K562 (cell line): ENCODE measurements at regions not wholly inside any gene's neighbourhood (a gene's known extent, or its start where the extent isn't known, plus 50 kb on each side); places are given as distances from the start of the nearest gene placed in this dataset.

Experiments
- ATAC-seq: fragments of 200-7000 bp; cut with Tn5 transposase; 3 replicates; pipeline ENCODE4 v1.9.1; 2020; ENCODE audit warnings: moderate library complexity
- BruUV-seq: library from RNA; stranded (reverse); fragments of 400-500 nt; replicated peaks from 2 replicates; lab custom pipeline; 2021; lab: Mats Ljungman, UMichigan
- CTCF ChIA-PET: fragments of 300-600 bp; formaldehyde crosslinking; extraction: SDS; loops from one replicate; lab custom pipeline; 2021; ENCODE audit warnings: low intra/inter-chr PET ratio; lab: Yijun Ruan, JAX
- POLR2A ChIA-PET: fragments of 300-600, 350-650 bp; sonication (Branson Sonifier 250); formaldehyde crosslinking; extraction: SDS; loops from one replicate; lab custom pipeline; 2021; ENCODE audit warnings: antibody characterized with exemption, inconsistent platforms; lab: Yijun Ruan, JAX
- DNase-seq, 4 experiments: peaks; one replicate each; pipeline versions ENCODE4 v3.0.0 to v3.0.0-alpha.2; 2011 to 2018; ENCODE audit warnings: low spot score in 3 of 4, mixed read lengths in 3 of 4; ENCODE audit errors: extremely low read depth in 1 of 4
- FAIRE-seq: peaks from 2 replicates; lab custom pipeline; 2011; peaks lifted over from hg19 to GRCh38; lab: Jason Lieb, UNC
- H2AFZ ChIP-seq: 2 replicates; pipeline ENCODE4 v1.6.0; 2011; ENCODE audit warnings: low read depth, low read length, control low read depth, inconsistent platforms
- H3K27ac ChIP-seq: fragments of 200-600 bp; 3 replicates; pipeline ENCODE4 v1.8.0; 2011; ENCODE audit warnings: low read depth, mild to moderate bottlenecking, control low read depth, inconsistent platforms, low read length, moderate library complexity, mixed read lengths; ENCODE audit errors: extremely low read depth
- H3K27me3 ChIP-seq, 2 experiments: fragments of 300-600 bp in 1 of 2; 2 replicates in 1 of 2; 3 replicates in 1 of 2; pipeline versions ENCODE4 v1.6.0 to v1.8.0; 2011; ENCODE audit warnings: inconsistent platforms in 2 of 2, low read length in 2 of 2, mild to moderate bottlenecking in 1 of 2, mixed read lengths in 1 of 2, moderate library complexity in 1 of 2; ENCODE audit not compliant: control insufficient read depth in 2 of 2, insufficient read depth in 2 of 2
- H3K36me3 ChIP-seq: fragments of 300-600 bp; 3 replicates; pipeline ENCODE4 v1.8.0; 2011; ENCODE audit warnings: mild to moderate bottlenecking, low read length, inconsistent platforms; ENCODE audit not compliant: control insufficient read depth, insufficient read depth
- H3K4me1 ChIP-seq, 2 experiments: fragments of 200-600 bp in 1 of 2; replicated peaks in 1 of 2; 2 replicates in 1 of 2; 3 replicates in 1 of 2; pipeline versions ENCODE4 v1.5.1 to v1.8.0; 2011; ENCODE audit warnings: inconsistent platforms in 2 of 2, low read length in 2 of 2, mild to moderate bottlenecking in 1 of 2, mixed read lengths in 1 of 2, moderate library complexity in 1 of 2; ENCODE audit not compliant: control insufficient read depth in 2 of 2, insufficient read depth in 2 of 2
- H3K4me2 ChIP-seq: 2 replicates; pipeline ENCODE4 v1.6.1; 2011; ENCODE audit warnings: low read length, control low read depth, inconsistent platforms, mixed read lengths; ENCODE audit not compliant: insufficient read depth
- H3K4me3 ChIP-seq: fragments of 200-600 bp; sonication (generic), shearing (Covaris generic); 2 replicates; pipeline ENCODE4 v1.5.1; 2016; ENCODE audit warnings: control low read depth, inconsistent platforms
- H3K79me2 ChIP-seq: fragments of 200-600 bp; 3 replicates; pipeline ENCODE4 v1.8.0; 2011; ENCODE audit warnings: low read length, inconsistent platforms; ENCODE audit not compliant: control insufficient read depth, insufficient read depth
- H3K9ac ChIP-seq, 2 experiments: 2 replicates each; pipeline versions ENCODE4 v1.6.0 to v1.6.1; 2011; ENCODE audit warnings: low read depth in 2 of 2, low read length in 2 of 2, control low read depth in 1 of 2, inconsistent platforms in 1 of 2, mild to moderate bottlenecking in 1 of 2, mixed read lengths in 1 of 2; ENCODE audit not compliant: insufficient read depth in 1 of 2
- H3K9me1 ChIP-seq: one replicate; pipeline ENCODE4 v1.6.0; 2011; ENCODE audit warnings: inconsistent platforms, mild to moderate bottlenecking, low read length, moderate library complexity; ENCODE audit not compliant: control insufficient read depth, insufficient read depth
- H3K9me3 ChIP-seq: replicated peaks from 2 replicates; pipeline ENCODE4 v1.5.1; 2011; ENCODE audit warnings: low read depth, low read length, inconsistent platforms; ENCODE audit not compliant: control insufficient read depth, insufficient read depth
- H4K20me1 ChIP-seq: replicated peaks from 2 replicates; pipeline ENCODE4 v1.6.1; 2011; ENCODE audit warnings: low read length, inconsistent platforms, mixed read lengths; ENCODE audit not compliant: control insufficient read depth, insufficient read depth
- ATF7 ChIP-seq: fragments of 450-650 bp; IDR thresholded peaks from 2 replicates; pipeline ENCODE4 v1.7.1; 2014; ENCODE audit warnings: mild to moderate bottlenecking, moderate library complexity
- DPF2 ChIP-seq: fragments of 450-650 bp; IDR thresholded peaks from 2 replicates; pipeline ENCODE4 v1.6.1; 2016
- ELF2 ChIP-seq: fragments of 250-450 bp; sonication (Bioruptor Pico); IDR thresholded peaks from 2 replicates; pipeline ENCODE4 v1.5.0; 2021; ENCODE audit warnings: mild to moderate bottlenecking
- MEIS2 ChIP-seq: fragments of 450-650 bp; IDR thresholded peaks from 2 replicates; pipeline ENCODE4 v1.6.1; 2014; ENCODE audit warnings: mild to moderate bottlenecking; ENCODE audit not compliant: partially characterized antibody
- POLR2AphosphoS5 ChIP-seq: IDR thresholded peaks from 2 replicates; pipeline ENCODE4 v1.6.1; 2011; ENCODE audit warnings: mild to moderate bottlenecking, low read depth, low read length, moderate library complexity; ENCODE audit not compliant: control insufficient read depth, insufficient read depth
- PRPF4 ChIP-seq: fragments of 200-400 bp; formaldehyde crosslinking; IDR thresholded peaks from one replicate; pipeline ENCODE4 v1.6.1; 2017; ENCODE audit warnings: low read length, low read depth, mild to moderate bottlenecking; ENCODE audit not compliant: insufficient read depth, poor library complexity, severe bottlenecking
- TAF9B ChIP-seq: fragments of 450-650 bp; IDR thresholded peaks from 2 replicates; pipeline ENCODE4 v1.6.1; 2018; ENCODE audit warnings: mild to moderate bottlenecking; ENCODE audit not compliant: partially characterized antibody
- ZNF174 ChIP-seq: fragments of 250-450 bp; sonication (Bioruptor Pico); IDR thresholded peaks from 2 replicates; pipeline ENCODE4 v1.4.0; 2020; ENCODE audit warnings: mild to moderate bottlenecking
- ZNF280A ChIP-seq: fragments of 450-650 bp; IDR thresholded peaks from 2 replicates; pipeline ENCODE4 v1.6.1; 2018; ENCODE audit warnings: mild to moderate bottlenecking, low read depth; ENCODE audit not compliant: partially characterized antibody
- WGBS: fragments of 100-300 bp; shearing (Covaris generic); methylation state at CpG from one replicate; pipeline ENCODE4 v1.1.6; 2016; ENCODE audit warnings: low coverage, mixed read lengths; ENCODE audit not compliant: insufficient coverage; ENCODE audit errors: missing lambda C conversion rate; 5-methylcytosine and 5-hydroxymethylcytosine counted together
- in situ Hi-C: fragments of 300-500 bp; cut with MboI; formaldehyde crosslinking; loops from 4 replicates; pipeline ENCODE4 v1.15.0; 2018; ENCODE audit warnings: inconsistent platforms, mixed read lengths
- intact Hi-C: fragments of 100-400 bp; cut with micrococcal nuclease; formaldehyde crosslinking; loops from 2 replicates; pipeline ENCODE4 v1.14.2; 2022
- TF ChIP-seq, protein P1 (sequence below): fragments of 250-450 bp; sonication (Bioruptor Pico); IDR thresholded peaks from 2 replicates; pipeline ENCODE4 v1.4.0; 2020; ENCODE audit warnings: borderline replicate concordance
- TF ChIP-seq, protein P2 (sequence below): fragments of 450-650 bp; formaldehyde crosslinking; IDR thresholded peaks from 2 replicates; pipeline ENCODE4 v1.4.0; 2020; ENCODE audit warnings: mild to moderate bottlenecking, moderate library complexity

- H3K79me2 ChIP-seq, result no peaks in the 10 kb centered on the region
- in situ Hi-C loops (no loop called here), intact Hi-C loops (no loop called here)
- no peak overlapping the region for H3K4me3 ChIP-seq
- H3K27me3 ChIP-seq, result no peaks in the 10 kb centered on the region
- WGBS, result 4% methylated on average over 2 of the region's 2 CpGs
- no peak overlapping the region for H3K27ac ChIP-seq
- no peaks in the 10 kb centered on the region for H3K36me3 ChIP-seq
- no peaks in the 10 kb centered on the region for H4K20me1 ChIP-seq
- no peak for ATAC-seq
- ChIA-PET CTCF (no interaction called here), POLR2A (no interaction called here)
- no peak for FAIRE-seq
- DNase-seq, result no peak
- H3K4me2 ChIP-seq, result no peak overlapping the region
- no peak overlapping the region for H3K9ac ChIP-seq
- no peak overlapping the region for H2AFZ ChIP-seq
- H3K4me1 ChIP-seq, result no peaks in the 10 kb centered on the region
- no peak for TF ChIP-seq ZNF174
- TF ChIP-seq PRPF4, result no peak
- TF ChIP-seq, protein P1, sequence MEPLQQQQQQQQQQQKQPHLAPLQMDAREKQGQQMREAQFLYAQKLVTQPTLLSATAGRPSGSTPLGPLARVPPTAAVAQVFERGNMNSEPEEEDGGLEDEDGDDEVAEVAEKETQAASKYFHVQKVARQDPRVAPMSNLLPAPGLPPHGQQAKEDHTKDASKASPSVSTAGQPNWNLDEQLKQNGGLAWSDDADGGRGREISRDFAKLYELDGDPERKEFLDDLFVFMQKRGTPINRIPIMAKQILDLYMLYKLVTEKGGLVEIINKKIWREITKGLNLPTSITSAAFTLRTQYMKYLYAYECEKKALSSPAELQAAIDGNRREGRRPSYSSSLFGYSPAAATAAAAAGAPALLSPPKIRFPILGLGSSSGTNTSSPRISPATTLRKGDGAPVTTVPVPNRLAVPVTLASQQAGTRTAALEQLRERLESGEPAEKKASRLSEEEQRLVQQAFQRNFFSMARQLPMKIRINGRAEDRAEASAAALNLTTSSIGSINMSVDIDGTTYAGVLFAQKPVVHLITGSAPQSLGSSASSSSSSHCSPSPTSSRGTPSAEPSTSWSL (CRISPR knock-in tag), result no peak
- no peak for TF ChIP-seq ATF7
- no peak for TF ChIP-seq MEIS2
- TF ChIP-seq DPF2, result no peak
- TF ChIP-seq TAF9B, result no peak
- TF ChIP-seq, protein P2, sequence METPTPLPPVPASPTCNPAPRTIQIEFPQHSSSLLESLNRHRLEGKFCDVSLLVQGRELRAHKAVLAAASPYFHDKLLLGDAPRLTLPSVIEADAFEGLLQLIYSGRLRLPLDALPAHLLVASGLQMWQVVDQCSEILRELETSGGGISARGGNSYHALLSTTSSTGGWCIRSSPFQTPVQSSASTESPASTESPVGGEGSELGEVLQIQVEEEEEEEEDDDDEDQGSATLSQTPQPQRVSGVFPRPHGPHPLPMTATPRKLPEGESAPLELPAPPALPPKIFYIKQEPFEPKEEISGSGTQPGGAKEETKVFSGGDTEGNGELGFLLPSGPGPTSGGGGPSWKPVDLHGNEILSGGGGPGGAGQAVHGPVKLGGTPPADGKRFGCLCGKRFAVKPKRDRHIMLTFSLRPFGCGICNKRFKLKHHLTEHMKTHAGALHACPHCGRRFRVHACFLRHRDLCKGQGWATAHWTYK (CRISPR knock-in tag), result no peak
- no peak for TF ChIP-seq POLR2AphosphoS5
- no peak for TF ChIP-seq ZNF280A
- no peak for TF ChIP-seq ELF2 (CRISPR knock-in tag)
- H3K9me1 ChIP-seq, result no peaks in the 10 kb centered on the region
- no peaks in the 10 kb centered on the region for H3K9me3 ChIP-seq
- BruUV-seq, result no TSS peak
Measured at GRCh38 chr19:28168557-28168956, 1044.4 kb downstream of the UQCRFS1 start.
